HuH-7.5 (cell line): ENCODE measurements at regions not wholly inside any gene's neighbourhood (a gene's known extent, or its start where the extent isn't known, plus 50 kb on each side); places are given as distances from the start of the nearest gene placed in this dataset.

Experiments
- DNase-seq: peaks from one replicate; pipeline ENCODE4 v3.0.0; 2011; ENCODE audit warnings: low spot score

DNA sequence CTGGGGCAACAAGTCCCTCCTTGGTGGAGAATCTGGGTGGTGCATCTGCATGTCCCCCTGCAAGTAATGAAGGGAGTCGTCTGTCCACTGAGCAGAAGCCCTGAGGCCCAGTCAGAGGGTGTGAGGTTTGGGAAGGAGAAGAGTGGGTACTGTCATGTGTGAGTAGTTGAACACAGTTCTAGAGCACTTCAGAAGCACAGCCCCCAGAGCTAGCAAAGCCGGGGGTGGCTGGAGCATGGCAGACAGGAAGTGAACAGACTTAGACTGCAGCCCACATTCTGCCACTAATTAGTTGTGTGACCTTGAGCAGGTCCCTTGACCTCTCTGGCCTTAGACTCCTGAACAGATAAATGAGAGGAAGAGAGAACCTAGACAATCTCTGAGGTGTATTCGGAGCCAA is 207.6 kb downstream of the UACA start:
- DNase-seq = no peak

DNA sequence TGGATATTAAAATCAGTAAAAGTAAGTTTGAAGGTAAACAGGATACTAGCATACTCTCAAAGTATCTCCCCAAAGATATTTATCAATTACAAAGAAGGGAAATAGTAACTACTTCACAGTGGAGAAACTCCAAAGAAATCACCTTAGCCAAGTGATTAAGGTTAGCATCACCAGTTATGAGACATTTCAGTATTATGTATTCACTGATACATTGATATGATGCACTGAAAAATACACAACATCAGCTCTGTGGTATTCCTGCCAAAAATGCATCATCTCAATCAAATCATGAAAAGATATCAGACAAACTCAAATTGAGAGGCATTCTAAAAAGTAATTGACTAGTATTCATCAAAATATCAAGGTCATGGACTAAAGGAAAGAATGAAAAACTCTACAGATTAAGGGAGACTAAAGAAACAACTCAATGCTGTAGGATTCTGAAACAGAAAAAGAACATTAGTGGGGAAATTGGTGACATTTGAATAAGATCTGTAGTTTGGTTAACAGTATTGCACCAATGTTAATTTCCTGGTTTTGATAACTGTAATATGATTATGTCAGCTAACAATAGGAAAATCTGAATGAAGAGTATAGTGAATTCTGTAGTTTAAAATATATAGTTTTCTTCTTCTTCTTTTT is 215.4 kb downstream of the UACA start:
- DNase-seq = no peak

DNA sequence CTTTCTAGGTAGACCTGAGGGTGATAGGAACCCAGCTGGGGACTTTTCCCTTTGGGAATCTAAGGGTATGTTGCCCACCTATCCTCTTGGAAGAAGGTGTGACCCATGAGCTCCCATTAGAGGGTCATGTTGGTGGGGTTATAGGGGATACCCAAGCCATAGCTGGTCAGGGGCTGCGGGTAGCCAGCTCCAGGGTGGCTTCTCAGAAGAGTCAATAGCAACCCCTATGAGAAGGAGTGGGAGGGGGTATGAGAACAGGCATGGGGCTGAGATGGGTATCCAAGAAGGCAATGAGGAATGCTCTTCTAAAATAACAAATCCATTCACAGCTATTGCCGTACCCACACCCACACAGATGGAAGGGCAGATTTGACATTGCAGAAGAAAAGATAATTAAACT is 217.8 kb downstream of the UACA start:
- no peak for DNase-seq

DNA sequence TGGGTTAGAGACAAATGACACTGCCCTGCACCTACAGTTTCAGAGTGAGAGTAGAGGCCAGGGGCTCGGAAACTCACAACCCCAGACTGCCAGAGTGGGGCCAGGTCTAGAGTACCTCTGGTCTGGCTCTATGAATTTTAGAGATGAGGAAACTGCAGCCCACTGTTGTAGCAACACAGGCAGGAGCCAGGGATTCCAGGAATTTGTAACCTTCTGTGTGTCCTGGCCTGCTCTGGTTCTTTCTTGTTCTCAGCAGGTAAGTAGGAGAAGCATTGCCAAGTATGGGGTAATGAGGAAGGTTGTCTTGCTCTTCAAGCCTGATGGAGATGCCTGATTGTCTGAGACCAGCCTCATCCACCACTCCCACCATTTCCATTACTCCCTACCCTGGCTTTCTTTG is 221.8 kb downstream of the UACA start:
- no peak for DNase-seq

- DNase-seq = no peak
These were observed 223.3 kb downstream of the UACA start for GRCh38 chr15:70539912-70540530.

DNA sequence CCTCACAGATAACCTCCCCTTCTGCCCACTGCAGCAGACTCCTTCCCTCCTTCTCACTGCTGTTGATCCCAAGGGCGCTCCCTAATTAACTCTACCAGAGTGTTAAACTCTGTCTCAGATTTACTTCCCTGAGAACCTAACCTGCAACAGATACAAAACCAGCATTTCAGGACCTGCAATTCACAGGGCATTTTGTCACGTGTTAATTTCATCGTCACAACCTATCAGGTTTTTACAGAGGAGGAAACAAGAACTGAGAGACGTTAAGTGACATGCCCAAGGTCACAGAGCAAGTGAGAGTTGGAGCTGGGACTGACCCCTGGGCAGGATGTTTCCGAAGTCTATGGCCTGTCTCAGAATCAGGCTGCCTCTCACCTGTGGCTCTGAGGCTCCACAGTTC is 223.9 kb downstream of the UACA start:
- DNase-seq = no peak

DNA sequence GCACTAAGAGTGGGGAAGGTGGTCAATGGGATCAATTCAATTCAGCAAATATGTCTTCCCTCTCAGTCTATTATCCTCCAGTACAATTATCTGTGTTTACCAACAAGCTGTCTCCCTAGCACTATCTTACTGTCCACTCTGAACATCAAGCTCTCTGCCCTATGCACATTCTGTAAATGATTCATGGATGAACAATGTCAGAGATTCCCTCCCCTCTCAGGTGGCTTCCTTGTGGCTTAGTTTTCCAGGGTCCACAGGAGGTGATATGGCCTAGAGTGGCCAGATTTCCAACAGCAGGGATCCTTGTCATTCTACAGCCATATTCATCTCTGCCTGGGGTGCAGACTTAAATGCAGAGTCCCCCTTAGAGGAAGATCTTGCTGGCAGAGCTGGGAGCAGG is 225.1 kb downstream of the UACA start:
- DNase-seq = no peak

DNA sequence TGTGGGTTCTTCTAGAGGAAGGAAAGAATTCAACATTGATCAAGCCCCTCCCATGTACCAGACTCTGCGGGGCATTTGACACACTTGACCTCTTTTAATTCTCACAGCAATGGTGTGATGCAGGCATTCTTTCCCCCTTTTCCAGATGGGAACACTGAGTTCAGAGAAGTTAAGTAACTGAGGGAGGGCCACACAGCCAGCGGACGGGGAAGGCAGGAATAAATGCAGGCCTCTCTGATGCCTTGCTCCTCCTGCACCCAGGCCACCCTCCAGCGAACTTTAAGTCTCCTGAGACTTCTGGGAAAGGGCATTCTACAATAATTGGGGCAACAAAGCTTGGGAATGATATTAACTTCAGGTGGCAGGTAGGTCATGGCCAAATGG is 227.4 kb downstream of the UACA start:
- no peak for DNase-seq

DNA sequence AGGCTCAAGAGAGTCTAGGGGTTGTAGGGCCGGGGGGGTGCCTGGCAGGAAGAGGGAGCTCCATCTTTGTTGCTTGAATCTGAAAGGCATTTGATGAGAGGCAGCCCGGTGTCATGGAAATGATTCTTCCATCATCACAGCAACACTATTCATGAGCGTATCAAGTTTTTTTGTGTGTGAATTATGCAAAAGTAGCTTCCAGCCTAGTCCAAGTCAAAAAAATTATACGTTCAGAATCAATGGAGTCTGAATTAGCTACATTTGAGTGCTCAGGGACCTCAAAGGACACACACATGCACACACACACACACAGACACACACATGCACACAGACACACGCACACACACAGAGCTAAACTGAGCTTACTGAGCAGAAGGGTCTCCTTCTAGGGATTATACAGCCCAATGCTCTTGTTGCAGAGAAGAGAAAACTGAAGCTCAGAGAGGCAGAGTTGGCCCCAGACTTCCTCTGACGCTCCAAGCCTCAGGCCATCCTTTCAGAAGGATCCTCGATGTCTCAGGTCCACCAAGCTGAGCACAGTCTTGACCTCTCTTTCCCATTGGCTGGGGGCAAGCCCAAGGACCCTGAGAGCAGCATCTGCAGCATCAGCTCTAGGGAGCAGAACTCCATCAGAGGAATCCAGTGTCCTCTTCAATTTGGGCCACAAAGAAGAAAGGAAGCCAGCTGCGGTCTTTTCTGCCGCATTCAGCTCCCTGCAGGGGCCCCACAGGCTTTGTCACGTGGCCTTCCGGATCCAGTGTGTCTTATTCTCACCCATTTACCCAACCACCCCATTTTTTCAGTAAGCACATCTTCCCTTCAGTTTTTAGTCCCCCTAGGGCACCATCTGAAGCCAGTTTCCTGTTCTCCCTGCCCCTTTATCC is 228.0 kb downstream of the UACA start:
- DNase-seq = no peak

DNA sequence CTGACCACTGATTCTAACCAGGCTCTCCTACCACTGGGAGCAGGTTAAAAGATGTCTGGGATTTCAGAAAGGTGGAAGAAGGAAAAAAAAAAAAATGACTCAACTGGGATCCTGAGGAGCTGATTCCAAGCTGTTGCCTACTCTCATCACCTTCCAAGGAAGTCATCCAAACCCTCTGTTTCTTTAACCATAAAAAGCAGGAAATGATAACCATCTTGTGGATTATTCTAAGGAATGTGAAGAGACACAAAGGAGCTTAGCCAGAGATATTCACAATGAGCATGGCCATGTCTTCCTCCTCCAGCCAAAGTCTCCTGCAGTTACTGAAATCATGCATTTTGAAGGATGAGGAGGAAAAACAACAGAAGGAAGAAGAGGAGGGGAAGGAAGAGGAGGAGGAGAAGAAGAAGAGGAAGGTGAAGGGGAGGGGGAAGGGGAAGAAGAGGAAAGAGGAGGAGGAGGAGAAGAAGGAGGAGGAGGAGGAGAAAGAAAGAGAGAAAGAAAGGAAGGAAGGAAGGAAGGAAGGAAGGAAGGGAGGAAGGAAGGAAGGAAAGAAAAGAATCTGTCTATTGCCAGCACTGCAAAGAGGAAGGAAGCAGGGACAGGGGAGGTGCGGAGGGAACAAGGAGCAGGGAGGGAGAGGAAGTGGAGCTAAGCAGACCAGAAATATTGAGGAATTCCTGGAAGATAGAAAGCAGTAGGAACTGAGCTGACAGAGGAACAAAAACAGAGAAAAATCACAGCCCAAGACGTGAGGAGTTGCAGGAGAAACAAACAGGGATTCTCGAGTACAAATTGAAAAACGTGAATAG is 229.2 kb downstream of the UACA start:
- no peak for DNase-seq

DNA sequence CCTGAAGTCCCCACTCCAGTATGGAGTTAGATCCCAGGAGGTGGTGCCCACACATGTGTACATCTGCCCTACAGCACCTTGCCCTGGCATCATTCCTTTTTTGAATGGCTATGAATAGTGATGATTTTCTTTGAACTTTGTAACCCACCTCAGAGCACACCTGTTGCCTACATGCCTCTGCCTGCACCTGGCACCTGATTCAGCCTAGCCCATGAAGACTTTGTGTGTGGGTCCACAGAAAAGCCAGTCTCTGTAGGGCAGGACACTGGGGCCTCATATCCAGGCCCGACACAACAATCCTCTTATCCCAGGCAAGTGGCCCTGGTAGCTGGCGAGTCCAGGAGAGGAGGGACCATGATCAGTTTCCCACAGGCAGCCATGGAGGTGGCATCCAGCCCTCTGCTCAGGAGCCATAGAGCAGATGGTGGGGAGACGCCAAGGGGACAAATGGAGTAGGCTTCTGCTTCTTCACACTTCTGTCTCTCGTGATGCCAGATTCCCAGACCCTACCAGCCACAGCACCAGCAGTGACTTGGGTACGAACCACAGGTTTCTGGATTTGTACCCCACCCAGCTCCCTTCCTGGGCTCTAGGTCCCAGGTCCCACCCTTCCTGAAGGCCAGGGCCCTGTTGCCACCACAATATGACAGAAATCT is 230.7 kb downstream of the UACA start:
- no peak for DNase-seq

DNA sequence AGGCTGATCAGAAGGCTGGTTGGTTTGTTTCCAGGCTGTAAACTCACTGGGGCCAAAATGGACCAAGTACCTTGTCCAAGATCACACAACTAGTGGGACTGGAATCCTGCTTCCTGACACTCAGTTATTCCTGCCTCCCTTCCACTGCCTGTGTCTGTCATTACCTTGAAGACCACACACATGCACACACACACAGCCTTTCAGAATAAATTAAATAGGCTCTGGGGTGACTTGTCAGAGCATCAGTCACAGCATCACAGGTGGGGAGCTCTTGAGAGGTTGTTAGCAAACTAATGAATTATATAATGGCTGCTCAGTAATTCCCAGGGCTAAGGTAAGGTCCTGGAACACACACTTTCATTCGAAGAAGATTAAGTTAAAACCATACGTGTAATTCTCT is 231.8 kb downstream of the UACA start:
- DNase-seq = no peak

GRCh38 chr15:70530906-70531305 is 232.5 kb downstream of the UACA start:
- no peak for DNase-seq

- no peak for DNase-seq
These were observed 232.9 kb downstream of the UACA start for GRCh38 chr15:70530503-70530902.

GRCh38 chr15:70530017-70530499 is 233.3 kb downstream of the UACA start:
- DNase-seq = no peak

DNA sequence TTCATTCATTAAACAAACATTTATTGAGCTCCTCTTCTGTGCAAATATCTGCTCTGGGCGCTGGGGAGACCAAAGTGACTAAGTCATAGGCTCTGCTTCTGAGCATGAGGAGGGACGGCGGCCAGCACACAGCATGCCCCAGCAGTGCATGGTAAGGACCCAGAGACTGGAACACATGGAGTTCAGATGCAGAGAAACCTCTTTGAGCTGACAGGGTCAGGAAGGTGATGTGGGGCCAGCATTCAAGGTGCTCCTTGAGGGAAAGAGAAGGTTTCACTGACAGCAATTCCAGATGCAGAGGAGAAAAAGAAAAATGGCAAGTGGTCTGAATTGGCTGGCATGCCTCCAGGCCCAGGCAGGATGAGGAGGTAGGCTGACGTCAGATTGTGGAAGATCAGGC is 234.5 kb downstream of the UACA start:
- DNase-seq = no peak

- no peak for DNase-seq
These were observed 235.1 kb downstream of the UACA start for GRCh38 chr15:70528270-70528706.

- DNase-seq = no peak
These were observed 236.4 kb downstream of the UACA start for GRCh38 chr15:70526974-70527325.

DNA sequence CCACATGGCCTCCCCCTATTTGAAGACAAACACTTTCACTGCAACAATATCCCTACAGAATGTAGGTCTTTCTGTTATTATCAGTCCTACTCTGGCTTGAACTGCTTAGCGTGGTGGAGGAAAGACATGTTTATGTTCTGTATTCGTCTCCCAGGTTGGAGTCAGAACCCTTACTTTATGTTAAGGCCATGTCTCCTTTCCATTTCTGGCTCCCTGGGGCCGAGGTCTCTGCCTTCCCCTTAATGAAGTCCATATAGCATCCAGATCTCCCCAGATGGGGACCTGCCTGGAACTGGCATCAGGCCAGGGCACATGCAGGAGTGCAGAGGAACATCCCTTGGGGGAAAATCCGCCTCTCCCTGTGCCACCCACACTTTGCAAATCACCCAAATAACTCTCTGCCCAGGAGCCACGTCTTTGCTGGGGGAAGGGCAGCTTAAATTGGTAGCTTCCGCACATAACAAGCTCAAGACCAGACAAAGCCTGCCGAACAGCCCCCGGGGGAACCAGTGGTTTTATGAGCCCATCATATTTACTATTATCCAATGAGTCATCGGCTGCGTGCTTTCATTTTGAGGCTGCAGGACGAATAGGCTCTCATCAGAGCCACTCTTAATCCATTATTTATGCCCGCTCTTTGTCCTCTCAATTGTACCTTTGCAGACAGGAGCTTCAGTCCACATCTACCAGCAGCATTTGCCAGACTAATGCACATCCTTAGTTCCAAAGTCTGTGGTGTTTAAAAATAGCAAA is 237.0 kb downstream of the UACA start:
- no peak for DNase-seq

GRCh38 chr15:70525551-70525950 is 237.8 kb downstream of the UACA start:
- DNase-seq = no peak

DNA sequence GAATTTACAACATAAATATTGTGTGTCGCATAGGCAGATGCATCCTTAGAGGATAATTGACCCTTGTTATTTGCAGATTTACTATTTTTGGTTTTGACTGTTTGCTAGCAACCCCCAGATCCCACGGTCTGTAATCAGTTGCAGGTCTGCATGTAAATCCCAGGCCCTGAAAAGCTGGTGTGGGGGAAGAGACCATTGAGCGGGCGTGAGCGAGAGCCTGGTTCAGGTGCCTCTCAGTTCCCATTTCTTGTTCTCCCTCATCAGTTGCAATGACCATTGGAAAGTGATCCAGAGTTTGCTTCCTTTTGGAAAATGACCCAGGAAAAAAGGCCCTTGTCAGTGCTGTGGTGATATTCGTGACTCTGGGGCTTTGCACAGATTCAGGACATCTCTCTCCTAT is 238.9 kb downstream of the UACA start:
- DNase-seq = no peak
